22Rv1 (cell line): ENCODE measurements at regions not wholly inside any gene's neighbourhood (a gene's known extent, or its start where the extent isn't known, plus 50 kb on each side); places are given as distances from the start of the nearest gene placed in this dataset.

Experiments
- ZFX ChIP-seq: fragments of 450-650 bp; IDR thresholded peaks from 2 replicates; pipeline ENCODE4 v1.6.1; 2017; ENCODE audit warnings: antibody characterized with exemption, borderline replicate concordance
- TF ChIP-seq, protein P1 (sequence below): fragments of 450-650 bp; IDR thresholded peaks from 2 replicates; pipeline ENCODE4 v1.5.1; 2017; ENCODE audit warnings: mild to moderate bottlenecking

GRCh38 chr7:155893176-155893575 is 80.9 kb upstream of the SHH start:
- TF ChIP-seq, protein P1, sequence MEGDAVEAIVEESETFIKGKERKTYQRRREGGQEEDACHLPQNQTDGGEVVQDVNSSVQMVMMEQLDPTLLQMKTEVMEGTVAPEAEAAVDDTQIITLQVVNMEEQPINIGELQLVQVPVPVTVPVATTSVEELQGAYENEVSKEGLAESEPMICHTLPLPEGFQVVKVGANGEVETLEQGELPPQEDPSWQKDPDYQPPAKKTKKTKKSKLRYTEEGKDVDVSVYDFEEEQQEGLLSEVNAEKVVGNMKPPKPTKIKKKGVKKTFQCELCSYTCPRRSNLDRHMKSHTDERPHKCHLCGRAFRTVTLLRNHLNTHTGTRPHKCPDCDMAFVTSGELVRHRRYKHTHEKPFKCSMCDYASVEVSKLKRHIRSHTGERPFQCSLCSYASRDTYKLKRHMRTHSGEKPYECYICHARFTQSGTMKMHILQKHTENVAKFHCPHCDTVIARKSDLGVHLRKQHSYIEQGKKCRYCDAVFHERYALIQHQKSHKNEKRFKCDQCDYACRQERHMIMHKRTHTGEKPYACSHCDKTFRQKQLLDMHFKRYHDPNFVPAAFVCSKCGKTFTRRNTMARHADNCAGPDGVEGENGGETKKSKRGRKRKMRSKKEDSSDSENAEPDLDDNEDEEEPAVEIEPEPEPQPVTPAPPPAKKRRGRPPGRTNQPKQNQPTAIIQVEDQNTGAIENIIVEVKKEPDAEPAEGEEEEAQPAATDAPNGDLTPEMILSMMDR: no peak
- TF ChIP-seq ZFX: no peak
